Karpas-422 (cell line): ENCODE measurements at regions not wholly inside any gene's neighbourhood (a gene's known extent, or its start where the extent isn't known, plus 50 kb on each side); places are given as distances from the start of the nearest gene placed in this dataset.
"Not testable (repeated sequence)": the region's sequence is repeated elsewhere in the genome, so short reads cannot be mapped to it uniquely, and the experiment has no call there.

Experiments
- DNase-seq: peaks from one replicate; pipeline ENCODE4 v3.0.0-alpha.2; 2015
- H2AFZ ChIP-seq: fragments of 200-600 bp; sonication (generic); 2 replicates; pipeline ENCODE4 v1.6.1; 2014; ENCODE audit warnings: antibody characterized with exemption, low read length, mixed read lengths
- H3K27ac ChIP-seq: fragments of 200-600 bp; sonication (generic); 2 replicates; pipeline ENCODE4 v1.5.1; 2014; ENCODE audit warnings: mild to moderate bottlenecking, low read length, moderate library complexity
- H3K27me3 ChIP-seq: fragments of 200-600 bp; sonication (generic); 2 replicates; pipeline ENCODE4 v1.6.1; 2014; ENCODE audit warnings: low read length, mixed read lengths
- H3K36me3 ChIP-seq: fragments of 200-600 bp; sonication (generic); 2 replicates; pipeline ENCODE4 v1.6.1; 2014; ENCODE audit warnings: low read length, mixed read lengths; ENCODE audit not compliant: insufficient read depth
- H3K4me1 ChIP-seq: fragments of 200-600 bp; sonication (generic); 2 replicates; pipeline ENCODE4 v1.6.1; 2014; ENCODE audit warnings: mild to moderate bottlenecking, low read length, mixed read lengths
- H3K4me2 ChIP-seq: fragments of 200-600 bp; sonication (generic); 2 replicates; pipeline ENCODE4 v1.6.1; 2014; ENCODE audit warnings: low read length, low read depth, mild to moderate bottlenecking; ENCODE audit not compliant: poor library complexity, severe bottlenecking
- H3K4me3 ChIP-seq: fragments of 200-600 bp; sonication (generic); 2 replicates; pipeline ENCODE4 v1.5.1; 2014; ENCODE audit warnings: mild to moderate bottlenecking, antibody characterized with exemption, low read length, mixed read lengths
- H3K79me2 ChIP-seq: fragments of 200-600 bp; sonication (generic); 2 replicates; pipeline ENCODE4 v1.6.1; 2014; ENCODE audit warnings: mild to moderate bottlenecking, low read length, mixed read lengths
- H3K9ac ChIP-seq: fragments of 200-600 bp; sonication (generic); 2 replicates; pipeline ENCODE4 v1.6.0; 2014; ENCODE audit warnings: low read length
- H3K9me2 ChIP-seq: fragments of 200-600 bp; sonication (generic), shearing (Covaris generic); replicated peaks from 2 replicates; pipeline ENCODE4 v1.6.0; 2014; ENCODE audit warnings: mild to moderate bottlenecking, low read length, moderate library complexity; ENCODE audit not compliant: insufficient read depth
- H3K9me3 ChIP-seq: fragments of 300-700, 200-600 bp; sonication (generic); 2 replicates; pipeline ENCODE4 v1.6.1; 2014; ENCODE audit warnings: low read length, mixed read lengths
- H4K20me1 ChIP-seq: fragments of 200-600 bp; sonication (generic); 2 replicates; pipeline ENCODE4 v1.6.1; 2014; ENCODE audit warnings: mild to moderate bottlenecking, antibody characterized with exemption, low read length, low read depth; ENCODE audit not compliant: insufficient read depth

- H3K4me1 ChIP-seq, result no peaks in the 10 kb centered on the region
- no peaks in the 10 kb centered on the region for H3K36me3 ChIP-seq
- H3K9me2 ChIP-seq, result no peaks in the 10 kb centered on the region
- no peak overlapping the region for H3K9ac ChIP-seq
- no peak overlapping the region for H3K4me2 ChIP-seq
- no peaks in the 10 kb centered on the region for H3K27me3 ChIP-seq
- H3K9me3 ChIP-seq, result no peaks in the 10 kb centered on the region
- no peaks in the 10 kb centered on the region for H3K79me2 ChIP-seq
- H3K27ac ChIP-seq, result no peak overlapping the region
- H4K20me1 ChIP-seq, result no peaks in the 10 kb centered on the region
- H3K4me3 ChIP-seq, result no peak overlapping the region
- no peak for DNase-seq
- H2AFZ ChIP-seq, result no peak overlapping the region
These were observed 92.1 kb downstream of the RMI1 start for GRCh38 chr9:84072621-84073180.

- no peak overlapping the region for H2AFZ ChIP-seq
- DNase-seq, result no peak
- no peaks in the 10 kb centered on the region for H3K9me2 ChIP-seq
- no peaks in the 10 kb centered on the region for H3K4me1 ChIP-seq
- no peaks in the 10 kb centered on the region for H3K79me2 ChIP-seq
- H3K4me2 ChIP-seq, result no peak overlapping the region
- H3K36me3 ChIP-seq, result no peaks in the 10 kb centered on the region
- H3K4me3 ChIP-seq, result no peak overlapping the region
- no peaks in the 10 kb centered on the region for H4K20me1 ChIP-seq
- H3K27me3 ChIP-seq, result no peaks in the 10 kb centered on the region
- H3K9me3 ChIP-seq, result no peaks in the 10 kb centered on the region
- H3K27ac ChIP-seq, result no peak overlapping the region
- no peak overlapping the region for H3K9ac ChIP-seq
These were observed 94.4 kb downstream of the RMI1 start for GRCh38 chr9:84075004-84075403.

- DNase-seq, result no peak
- Histone ChIP-seq H3K9ac (no peak overlapping the region), H3K27ac (no peak overlapping the region), H4K20me1 (no peaks in the 10 kb centered on the region), H3K4me1 (no peaks in the 10 kb centered on the region), H2AFZ (no peak overlapping the region), H3K36me3 (no peaks in the 10 kb centered on the region), H3K27me3 (no peaks in the 10 kb centered on the region), H3K4me2 (no peak overlapping the region), H3K9me3 (no peaks in the 10 kb centered on the region), H3K9me2 (no peaks in the 10 kb centered on the region), H3K4me3 (no peak overlapping the region), H3K79me2 (no peaks in the 10 kb centered on the region)
These were observed 95.8 kb downstream of the RMI1 start for GRCh38 chr9:84076384-84076783.

GRCh38 chr9:84077816-84078215, 97.2 kb downstream of the RMI1 start:
- not testable (repeated sequence) for DNase-seq

GRCh38 chr9:84079994-84080393, 99.4 kb downstream of the RMI1 start:
- no peak overlapping the region for H3K9ac ChIP-seq
- no peak overlapping the region for H2AFZ ChIP-seq
- no peak overlapping the region for H3K4me2 ChIP-seq
- H3K36me3 ChIP-seq, result no peaks in the 10 kb centered on the region
- no peaks in the 10 kb centered on the region for H4K20me1 ChIP-seq
- DNase-seq, result no peak
- no peaks in the 10 kb centered on the region for H3K9me2 ChIP-seq
- H3K4me1 ChIP-seq, result no peaks in the 10 kb centered on the region
- no peaks in the 10 kb centered on the region for H3K27me3 ChIP-seq
- no peak overlapping the region for H3K27ac ChIP-seq
- no peaks in the 10 kb centered on the region for H3K9me3 ChIP-seq
- H3K4me3 ChIP-seq, result no peak overlapping the region
- H3K79me2 ChIP-seq, result no peaks in the 10 kb centered on the region

More at GRCh38 chr9:84077816-84078215, 97.2 kb downstream of the RMI1 start:
- not testable (repeated sequence) for H3K9ac ChIP-seq, H3K27me3 ChIP-seq, H3K4me1 ChIP-seq, H3K27ac ChIP-seq, H3K79me2 ChIP-seq, H3K36me3 ChIP-seq, H4K20me1 ChIP-seq, H3K9me3 ChIP-seq, H2AFZ ChIP-seq, H3K4me2 ChIP-seq, H3K9me2 ChIP-seq, H3K4me3 ChIP-seq

GRCh38 chr9:84101964-84102632, 121.5 kb downstream of the RMI1 start:
- Histone ChIP-seq H3K27ac (no peak overlapping the region), H3K4me2 (no peak overlapping the region), H3K79me2 (no peaks in the 10 kb centered on the region), H3K4me3 (no peak overlapping the region), H2AFZ (no peak overlapping the region), H3K36me3 (no peaks in the 10 kb centered on the region), H3K4me1 (no peaks in the 10 kb centered on the region), H3K27me3 (no peaks in the 10 kb centered on the region), H4K20me1 (no peaks in the 10 kb centered on the region), H3K9ac (no peak overlapping the region), H3K9me3 (no peaks in the 10 kb centered on the region), H3K9me2 (no peaks in the 10 kb centered on the region)
- no peak for DNase-seq

- H3K4me1 ChIP-seq, result no peaks in the 10 kb centered on the region
- H2AFZ ChIP-seq, result no peak overlapping the region
- H3K9me2 ChIP-seq, result no peaks in the 10 kb centered on the region
- H3K4me2 ChIP-seq, result no peak overlapping the region
- H4K20me1 ChIP-seq, result no peaks in the 10 kb centered on the region
- no peak overlapping the region for H3K27ac ChIP-seq
- no peaks in the 10 kb centered on the region for H3K36me3 ChIP-seq
- no peaks in the 10 kb centered on the region for H3K27me3 ChIP-seq
- no peaks in the 10 kb centered on the region for H3K79me2 ChIP-seq
- DNase-seq, result no peak
- H3K4me3 ChIP-seq, result no peak overlapping the region
- H3K9me3 ChIP-seq, result no peaks in the 10 kb centered on the region
- H3K9ac ChIP-seq, result no peak overlapping the region
These were observed 123.2 kb downstream of the RMI1 start for GRCh38 chr9:84103651-84104377.

- Histone ChIP-seq H3K79me2 (no peaks in the 10 kb centered on the region), H3K27ac (no peak overlapping the region), H3K9me2 (no peaks in the 10 kb centered on the region), H3K4me3 (no peak overlapping the region), H2AFZ (no peak overlapping the region), H3K4me1 (no peaks in the 10 kb centered on the region), H4K20me1 (no peaks in the 10 kb centered on the region), H3K27me3 (no peaks in the 10 kb centered on the region), H3K9ac (no peak overlapping the region), H3K9me3 (no peaks in the 10 kb centered on the region), H3K4me2 (no peak overlapping the region), H3K36me3 (no peaks in the 10 kb centered on the region)
- no peak for DNase-seq
These were observed 126.5 kb downstream of the RMI1 start for GRCh38 chr9:84107081-84107480.
